ENCODE measurements at regions not wholly inside any gene's neighbourhood (a gene's known extent, or its start where the extent isn't known, plus 50 kb on each side); places are given as distances from the start of the nearest gene placed in this dataset.

DNA sequence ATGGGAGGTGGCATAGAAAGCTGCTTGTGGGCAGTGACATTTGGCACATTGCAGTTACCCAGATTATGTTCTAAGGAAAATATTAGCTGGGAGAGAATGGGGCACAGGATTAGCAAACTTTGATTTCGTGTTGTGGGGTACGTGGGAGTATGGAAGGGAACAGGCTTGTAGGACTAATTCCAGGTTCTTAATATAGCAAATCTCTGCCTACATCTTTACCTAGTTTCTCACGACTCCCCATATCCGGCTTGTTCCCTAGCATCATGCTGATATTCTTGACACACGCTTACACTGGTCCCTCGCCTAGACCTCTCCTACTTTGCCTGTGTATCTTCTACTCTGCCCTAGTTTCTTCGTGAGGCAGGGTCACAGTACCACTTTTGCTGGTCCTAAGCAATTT lies 293.9 kb upstream of the PLXNA2 start (continued):
- TF ChIP-seq ZNF670 (tag by site-specific recombination; IDR thresholded peaks at IDR 0.05; ENCODE audit: low read depth): no peak
- TF ChIP-seq ZNF777 (tag by site-specific recombination; IDR thresholded peaks at IDR 0.05; ENCODE audit: borderline replicate concordance): no peak
- TF ChIP-seq ZNF629 (tag by site-specific recombination; IDR thresholded peaks at IDR 0.05): no peak
- no peak for TF ChIP-seq ZNF133 (tag by site-specific recombination; IDR thresholded peaks at IDR 0.05)
- TF ChIP-seq, protein P1, sequence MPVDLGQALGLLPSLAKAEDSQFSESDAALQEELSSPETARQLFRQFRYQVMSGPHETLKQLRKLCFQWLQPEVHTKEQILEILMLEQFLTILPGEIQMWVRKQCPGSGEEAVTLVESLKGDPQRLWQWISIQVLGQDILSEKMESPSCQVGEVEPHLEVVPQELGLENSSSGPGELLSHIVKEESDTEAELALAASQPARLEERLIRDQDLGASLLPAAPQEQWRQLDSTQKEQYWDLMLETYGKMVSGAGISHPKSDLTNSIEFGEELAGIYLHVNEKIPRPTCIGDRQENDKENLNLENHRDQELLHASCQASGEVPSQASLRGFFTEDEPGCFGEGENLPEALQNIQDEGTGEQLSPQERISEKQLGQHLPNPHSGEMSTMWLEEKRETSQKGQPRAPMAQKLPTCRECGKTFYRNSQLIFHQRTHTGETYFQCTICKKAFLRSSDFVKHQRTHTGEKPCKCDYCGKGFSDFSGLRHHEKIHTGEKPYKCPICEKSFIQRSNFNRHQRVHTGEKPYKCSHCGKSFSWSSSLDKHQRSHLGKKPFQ (tag by site-specific recombination; IDR thresholded peaks at IDR 0.05): no peak
- no peak for TF ChIP-seq SP3 (tag by site-specific recombination; IDR thresholded peaks at IDR 0.05)
- no peak for TF ChIP-seq ZFHX2 (tag by site-specific recombination; conservative IDR thresholded peaks at IDR 0.05)
- TF ChIP-seq ZNF48 (tag by site-specific recombination; IDR thresholded peaks at IDR 0.05): no peak

DNA sequence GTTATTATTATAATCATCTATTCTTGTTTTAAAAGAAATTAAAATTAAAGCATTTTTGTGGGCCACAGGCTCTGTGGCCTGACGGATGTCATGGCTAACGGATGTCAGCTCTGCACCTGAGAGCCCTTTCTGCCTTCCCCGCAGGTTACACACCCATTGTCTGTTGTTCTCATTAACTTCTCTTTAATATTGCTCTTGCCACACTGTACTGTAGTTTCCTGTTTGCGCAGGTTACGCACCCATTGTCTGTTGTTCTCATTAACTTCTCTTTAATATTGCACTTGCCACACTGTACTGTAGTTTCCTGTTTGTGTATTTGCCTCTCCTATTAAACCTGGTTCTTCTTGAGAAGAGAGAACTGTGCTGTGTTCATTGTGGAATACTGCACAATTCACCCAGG lies 294.4 kb upstream of the PLXNA2 start:
- ChIA-PET POLR2A (no interaction called here), CTCF (interaction anchor here (0.7 kb wide), 1 partner anchor 42 kb away, joined by 3 read pairs; no protein-coding TSS in a partner anchor)
- Histone ChIP-seq H3K36me3 (ENCODE audit: control insufficient read depth in 2 of 2, insufficient read depth in 1 of 2, low read length in 2 of 2) (no peaks in the 10 kb centered on the region), H3K9me3 (ENCODE audit: control insufficient read depth, insufficient read depth, low read depth, low read length) (no peaks in the 10 kb centered on the region), H3K4me1 (ENCODE audit: control insufficient read depth, insufficient read depth, low read length) (no peaks in the 10 kb centered on the region), H3K27ac (ENCODE audit: extremely low read depth, low read depth, low read length) (no peak overlapping the region), H3K4me3 (ENCODE audit: low read depth, low read length) (no peak overlapping the region)
- TF ChIP-seq SALL2 (tag by site-specific recombination; IDR thresholded peaks at IDR 0.05; ENCODE audit: borderline replicate concordance) (no peak), ZFP3 (tag by site-specific recombination; IDR thresholded peaks at IDR 0.05; ENCODE audit: low read depth) (no peak), AEBP2 (tag by site-specific recombination; IDR thresholded peaks at IDR 0.05; ENCODE audit: borderline replicate concordance) (no peak), ZNF335 (tag by site-specific recombination; conservative IDR thresholded peaks at IDR 0.05) (no peak), HOXD13 (CRISPR knock-in tag; IDR thresholded peaks at IDR 0.05; ENCODE audit: borderline replicate concordance) (no peak), ZNF792 (tag by site-specific recombination; IDR thresholded peaks at IDR 0.05) (no peak), ZNF843 (tag by site-specific recombination; IDR thresholded peaks at IDR 0.05) (no peak), ZNF776 (tag by site-specific recombination; IDR thresholded peaks at IDR 0.05; ENCODE audit: borderline replicate concordance) (no peak), ZNF214 (tag by site-specific recombination; IDR thresholded peaks at IDR 0.05; ENCODE audit: borderline replicate concordance) (no peak), BCL11A (tag by site-specific recombination; IDR thresholded peaks at IDR 0.05; ENCODE audit: low read depth) (no peak), ZNF221 (tag by site-specific recombination; IDR thresholded peaks at IDR 0.05; ENCODE audit: borderline replicate concordance) (no peak)
- TF ChIP-seq, protein P2, sequence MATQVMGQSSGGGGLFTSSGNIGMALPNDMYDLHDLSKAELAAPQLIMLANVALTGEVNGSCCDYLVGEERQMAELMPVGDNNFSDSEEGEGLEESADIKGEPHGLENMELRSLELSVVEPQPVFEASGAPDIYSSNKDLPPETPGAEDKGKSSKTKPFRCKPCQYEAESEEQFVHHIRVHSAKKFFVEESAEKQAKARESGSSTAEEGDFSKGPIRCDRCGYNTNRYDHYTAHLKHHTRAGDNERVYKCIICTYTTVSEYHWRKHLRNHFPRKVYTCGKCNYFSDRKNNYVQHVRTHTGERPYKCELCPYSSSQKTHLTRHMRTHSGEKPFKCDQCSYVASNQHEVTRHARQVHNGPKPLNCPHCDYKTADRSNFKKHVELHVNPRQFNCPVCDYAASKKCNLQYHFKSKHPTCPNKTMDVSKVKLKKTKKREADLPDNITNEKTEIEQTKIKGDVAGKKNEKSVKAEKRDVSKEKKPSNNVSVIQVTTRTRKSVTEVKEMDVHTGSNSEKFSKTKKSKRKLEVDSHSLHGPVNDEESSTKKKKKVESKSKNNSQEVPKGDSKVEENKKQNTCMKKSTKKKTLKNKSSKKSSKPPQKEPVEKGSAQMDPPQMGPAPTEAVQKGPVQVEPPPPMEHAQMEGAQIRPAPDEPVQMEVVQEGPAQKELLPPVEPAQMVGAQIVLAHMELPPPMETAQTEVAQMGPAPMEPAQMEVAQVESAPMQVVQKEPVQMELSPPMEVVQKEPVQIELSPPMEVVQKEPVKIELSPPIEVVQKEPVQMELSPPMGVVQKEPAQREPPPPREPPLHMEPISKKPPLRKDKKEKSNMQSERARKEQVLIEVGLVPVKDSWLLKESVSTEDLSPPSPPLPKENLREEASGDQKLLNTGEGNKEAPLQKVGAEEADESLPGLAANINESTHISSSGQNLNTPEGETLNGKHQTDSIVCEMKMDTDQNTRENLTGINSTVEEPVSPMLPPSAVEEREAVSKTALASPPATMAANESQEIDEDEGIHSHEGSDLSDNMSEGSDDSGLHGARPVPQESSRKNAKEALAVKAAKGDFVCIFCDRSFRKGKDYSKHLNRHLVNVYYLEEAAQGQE (tag by site-specific recombination; IDR thresholded peaks at IDR 0.05): no peak
- TF ChIP-seq, protein P3, sequence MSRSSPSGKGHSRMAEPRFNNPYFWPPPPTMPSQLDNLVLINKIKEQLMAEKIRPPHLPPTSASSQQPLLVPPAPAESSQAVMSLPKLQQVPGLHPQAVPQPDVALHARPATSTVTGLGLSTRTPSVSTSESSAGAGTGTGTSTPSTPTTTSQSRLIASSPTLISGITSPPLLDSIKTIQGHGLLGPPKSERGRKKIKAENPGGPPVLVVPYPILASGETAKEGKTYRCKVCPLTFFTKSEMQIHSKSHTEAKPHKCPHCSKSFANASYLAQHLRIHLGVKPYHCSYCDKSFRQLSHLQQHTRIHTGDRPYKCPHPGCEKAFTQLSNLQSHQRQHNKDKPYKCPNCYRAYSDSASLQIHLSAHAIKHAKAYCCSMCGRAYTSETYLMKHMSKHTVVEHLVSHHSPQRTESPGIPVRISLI (tag by site-specific recombination; IDR thresholded peaks at IDR 0.05): no peak
- TF ChIP-seq, protein P4, sequence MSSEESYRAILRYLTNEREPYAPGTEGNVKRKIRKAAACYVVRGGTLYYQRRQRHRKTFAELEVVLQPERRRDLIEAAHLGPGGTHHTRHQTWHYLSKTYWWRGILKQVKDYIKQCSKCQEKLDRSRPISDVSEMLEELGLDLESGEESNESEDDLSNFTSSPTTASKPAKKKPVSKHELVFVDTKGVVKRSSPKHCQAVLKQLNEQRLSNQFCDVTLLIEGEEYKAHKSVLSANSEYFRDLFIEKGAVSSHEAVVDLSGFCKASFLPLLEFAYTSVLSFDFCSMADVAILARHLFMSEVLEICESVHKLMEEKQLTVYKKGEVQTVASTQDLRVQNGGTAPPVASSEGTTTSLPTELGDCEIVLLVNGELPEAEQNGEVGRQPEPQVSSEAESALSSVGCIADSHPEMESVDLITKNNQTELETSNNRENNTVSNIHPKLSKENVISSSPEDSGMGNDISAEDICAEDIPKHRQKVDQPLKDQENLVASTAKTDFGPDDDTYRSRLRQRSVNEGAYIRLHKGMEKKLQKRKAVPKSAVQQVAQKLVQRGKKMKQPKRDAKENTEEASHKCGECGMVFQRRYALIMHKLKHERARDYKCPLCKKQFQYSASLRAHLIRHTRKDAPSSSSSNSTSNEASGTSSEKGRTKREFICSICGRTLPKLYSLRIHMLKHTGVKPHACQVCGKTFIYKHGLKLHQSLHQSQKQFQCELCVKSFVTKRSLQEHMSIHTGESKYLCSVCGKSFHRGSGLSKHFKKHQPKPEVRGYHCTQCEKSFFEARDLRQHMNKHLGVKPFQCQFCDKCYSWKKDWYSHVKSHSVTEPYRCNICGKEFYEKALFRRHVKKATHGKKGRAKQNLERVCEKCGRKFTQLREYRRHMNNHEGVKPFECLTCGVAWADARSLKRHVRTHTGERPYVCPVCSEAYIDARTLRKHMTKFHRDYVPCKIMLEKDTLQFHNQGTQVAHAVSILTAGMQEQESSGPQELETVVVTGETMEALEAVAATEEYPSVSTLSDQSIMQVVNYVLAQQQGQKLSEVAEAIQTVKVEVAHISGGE (tag by site-specific recombination; conservative IDR thresholded peaks at IDR 0.05; ENCODE audit: low read depth): no peak
